Endothelial cell (in vitro differentiated cells): ENCODE measurements at regions not wholly inside any gene's neighbourhood (a gene's known extent, or its start where the extent isn't known, plus 50 kb on each side); places are given as distances from the start of the nearest gene placed in this dataset.

Experiments
- DNase-seq: peaks from one replicate; pipeline ENCODE4 v3.0.0; 2021; ENCODE audit warnings: low spot score
- H3K27ac Mint-ChIP-seq: one replicate; pipeline ENCODE4 v1.8.0; 2021; ENCODE audit warnings: mixed read lengths, inconsistent platforms; ENCODE audit not compliant: unreplicated experiment
- H3K27me3 Mint-ChIP-seq: one replicate; pipeline ENCODE4 v1.8.0; 2021; ENCODE audit warnings: mild to moderate bottlenecking, moderate library complexity, mixed read lengths, inconsistent platforms; ENCODE audit not compliant: unreplicated experiment
- H3K36me3 Mint-ChIP-seq: one replicate; pipeline ENCODE4 v1.8.0; 2021; ENCODE audit warnings: mild to moderate bottlenecking, low read depth, mixed read lengths, inconsistent platforms; ENCODE audit not compliant: unreplicated experiment
- H3K4me1 Mint-ChIP-seq: one replicate; pipeline ENCODE4 v1.8.0; 2021; ENCODE audit warnings: mild to moderate bottlenecking, mixed read lengths, inconsistent platforms; ENCODE audit not compliant: unreplicated experiment
- H3K4me3 Mint-ChIP-seq: one replicate; pipeline ENCODE4 v1.8.0; 2021; ENCODE audit warnings: mild to moderate bottlenecking, mixed read lengths, inconsistent platforms; ENCODE audit not compliant: unreplicated experiment
- H3K9me3 Mint-ChIP-seq: one replicate; pipeline ENCODE4 v1.8.0; 2021; ENCODE audit warnings: mixed read lengths, inconsistent platforms; ENCODE audit not compliant: unreplicated experiment
- CTCF ChIP-seq: fragments of 200-600 bp; sonication (generic); IDR thresholded peaks from one replicate; pipeline ENCODE4 v1.5.0; 2021; ENCODE audit warnings: antibody characterized with exemption; ENCODE audit not compliant: unreplicated experiment

GRCh38 chr4:58064653-58065052, 954.5 kb upstream of the IGFBP7 start:
- H3K36me3 Mint-ChIP-seq, result no peaks in the 10 kb centered on the region
- H3K4me1 Mint-ChIP-seq, result no peaks in the 10 kb centered on the region
- no peak for DNase-seq
- H3K27ac Mint-ChIP-seq, result no peak overlapping the region
- no peaks in the 10 kb centered on the region for H3K9me3 Mint-ChIP-seq
- no peak overlapping the region for H3K4me3 Mint-ChIP-seq
- no peak for TF ChIP-seq CTCF
- peaks cover 2% of the 10 kb centered on the region for H3K27me3 Mint-ChIP-seq

GRCh38 chr4:58063404-58064160, 953.4 kb upstream of the IGFBP7 start:
- Mint-ChIP-seq H3K9me3 (no peaks in the 10 kb centered on the region), H3K36me3 (no peaks in the 10 kb centered on the region), H3K4me1 (no peaks in the 10 kb centered on the region), H3K27ac (no peak overlapping the region), H3K27me3 (peaks cover 2% of the 10 kb centered on the region), H3K4me3 (no peak overlapping the region)
- no peak for TF ChIP-seq CTCF
- DNase-seq, result no peak

- TF ChIP-seq CTCF, result no peak
- Mint-ChIP-seq H3K9me3 (no peaks in the 10 kb centered on the region), H3K27ac (no peak overlapping the region), H3K36me3 (no peaks in the 10 kb centered on the region), H3K4me1 (no peaks in the 10 kb centered on the region), H3K27me3 (no peaks in the 10 kb centered on the region), H3K4me3 (no peak overlapping the region)
- no peak for DNase-seq
These were observed 951.8 kb upstream of the IGFBP7 start for GRCh38 chr4:58061967-58062366.

- TF ChIP-seq CTCF, result no peak
- Mint-ChIP-seq H3K4me1 (no peaks in the 10 kb centered on the region), H3K9me3 (no peaks in the 10 kb centered on the region), H3K4me3 (no peak overlapping the region), H3K27ac (no peak overlapping the region), H3K27me3 (no peaks in the 10 kb centered on the region), H3K36me3 (no peaks in the 10 kb centered on the region)
- DNase-seq, result no peak
These were observed 940.3 kb upstream of the IGFBP7 start for GRCh38 chr4:58050439-58050838.

GRCh38 chr4:58048491-58048890, 938.3 kb upstream of the IGFBP7 start:
- Mint-ChIP-seq H3K27me3 (no peaks in the 10 kb centered on the region), H3K27ac (no peak overlapping the region), H3K4me1 (no peaks in the 10 kb centered on the region), H3K36me3 (no peaks in the 10 kb centered on the region), H3K9me3 (no peaks in the 10 kb centered on the region), H3K4me3 (no peak overlapping the region)
- no peak for DNase-seq
- TF ChIP-seq CTCF, result no peak
